Lower leg skin (tissue), 3 donors: ENCODE measurements at regions not wholly inside any gene's neighbourhood (a gene's known extent, or its start where the extent isn't known, plus 50 kb on each side); places are given as distances from the start of the nearest gene placed in this dataset.

Source experiments
- CTCF ChIP-seq, 3 donors: fragments of 450-650 bp; IDR thresholded peaks; one replicate each; pipeline ENCODE4 v1.5.1; 2016; ENCODE audit warnings: antibody characterized with exemption in 3 of 3, mild to moderate bottlenecking in 3 of 3, moderate library complexity in 2 of 3
- POLR2A ChIP-seq, 2 donors: fragments of 450-650 bp; IDR thresholded peaks; one replicate each; pipeline ENCODE4 v1.6.1; 2016 to 2017; ENCODE audit warnings: antibody characterized with exemption in 2 of 2, mild to moderate bottlenecking in 1 of 2, moderate library complexity in 1 of 2

- TF ChIP-seq CTCF (IDR thresholded peaks at IDR 0.05) (no peak), POLR2A (IDR thresholded peaks at IDR 0.05) (no peak)
Observed at GRCh38 chr4:66062921-66063320, 392.6 kb upstream of the EPHA5 start.
